ENCODE measurements at regions not wholly inside any gene's neighbourhood (a gene's known extent, or its start where the extent isn't known, plus 50 kb on each side); places are given as distances from the start of the nearest gene placed in this dataset.

DNA sequence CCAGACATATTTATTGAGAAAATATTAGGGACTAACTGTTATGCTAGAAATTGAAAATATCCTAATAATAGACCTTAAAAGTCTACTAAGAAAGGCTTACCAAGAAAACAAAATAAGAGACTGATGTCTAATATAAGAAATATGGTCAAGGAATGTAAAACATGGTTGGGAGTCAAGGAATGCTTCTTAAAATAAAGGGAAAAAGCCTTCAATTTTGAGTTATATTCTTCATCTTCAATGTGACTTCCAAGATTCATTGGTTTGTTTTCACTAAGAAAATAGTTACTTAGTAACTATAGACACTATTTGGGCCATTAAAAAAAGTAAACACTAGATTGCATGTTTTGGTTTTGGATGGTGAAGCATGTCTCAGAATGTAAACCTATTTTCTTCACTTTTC lies 88.1 kb upstream of the ETV6 start:
- Histone ChIP-seq H3K4me1 (ENCODE audit: control insufficient read depth in 2 of 2, insufficient read depth in 2 of 2, low read length in 2 of 2) (no peaks in the 10 kb centered on the region), H3K9me3 (ENCODE audit: control extremely low read depth in 1 of 3, control insufficient read depth in 2 of 3, insufficient read depth in 1 of 3, low read length in 2 of 3) (no peaks in the 10 kb centered on the region), H3K4me3 (ENCODE audit: control extremely low read depth in 1 of 5, extremely low read depth in 1 of 5, insufficient read depth in 1 of 5, low read depth in 2 of 5, low read length in 4 of 5) (no peak overlapping the region), H3K36me3 (replicated peaks in 1 of 2; ENCODE audit: control extremely low read depth in 1 of 2, control insufficient read depth in 1 of 2, extremely low read depth in 1 of 2, insufficient read depth in 2 of 2, low read length in 1 of 2) (no peaks in the 10 kb centered on the region), H3K27ac (ENCODE audit: low read length in 2 of 2) (no peak overlapping the region), H3K4me2 (replicated peaks; ENCODE audit: low read depth, low read length, poor library complexity, severe bottlenecking) (no peak overlapping the region), H2AFZ (ENCODE audit: insufficient read depth, low read depth, low read length, poor library complexity, severe bottlenecking) (no peak overlapping the region), H3K9ac (ENCODE audit: low read length) (no peak overlapping the region), H3K79me2 (ENCODE audit: control insufficient read depth, insufficient read depth, low read length) (no peaks in the 10 kb centered on the region), H4K20me1 (ENCODE audit: control insufficient read depth, insufficient read depth, low read length, poor library complexity, severe bottlenecking) (no peaks in the 10 kb centered on the region), H3K27me3 (replicated peaks in 1 of 4; ENCODE audit: control extremely low read depth in 1 of 4, control insufficient read depth in 3 of 4, insufficient read depth in 4 of 4, low read length in 3 of 4) (no peaks in the 10 kb centered on the region)
- intact Hi-C loops (cut with micrococcal nuclease), result no loop called here
- ChIA-PET POLR2A (no interaction called here), CTCF (interaction anchor here (1.6 kb wide), 1 partner anchor 472 kb away, joined by 3 read pairs; no protein-coding TSS in a partner anchor)
- TF ChIP-seq CTCF (IDR thresholded peaks at IDR 0.05) (no peak), EZH2 (IDR thresholded peaks at IDR 0.05; ENCODE audit: borderline replicate concordance, insufficient read depth, low read depth, low read length, poor library complexity, severe bottlenecking) (no peak)
- no peak overlapping the region for H3K4me3 Mint-ChIP-seq
- no peak overlapping the region for H3K27ac Mint-ChIP-seq
- H3K9me3 Mint-ChIP-seq (ENCODE audit: insufficient read depth), result no peaks in the 10 kb centered on the region
- no peak for DNase-seq
- ATAC-seq (ENCODE audit: low read depth), result no peak
- no peaks in the 10 kb centered on the region for H3K27me3 Mint-ChIP-seq
- peaks cover 2% of the 10 kb centered on the region for H3K4me1 Mint-ChIP-seq

DNA sequence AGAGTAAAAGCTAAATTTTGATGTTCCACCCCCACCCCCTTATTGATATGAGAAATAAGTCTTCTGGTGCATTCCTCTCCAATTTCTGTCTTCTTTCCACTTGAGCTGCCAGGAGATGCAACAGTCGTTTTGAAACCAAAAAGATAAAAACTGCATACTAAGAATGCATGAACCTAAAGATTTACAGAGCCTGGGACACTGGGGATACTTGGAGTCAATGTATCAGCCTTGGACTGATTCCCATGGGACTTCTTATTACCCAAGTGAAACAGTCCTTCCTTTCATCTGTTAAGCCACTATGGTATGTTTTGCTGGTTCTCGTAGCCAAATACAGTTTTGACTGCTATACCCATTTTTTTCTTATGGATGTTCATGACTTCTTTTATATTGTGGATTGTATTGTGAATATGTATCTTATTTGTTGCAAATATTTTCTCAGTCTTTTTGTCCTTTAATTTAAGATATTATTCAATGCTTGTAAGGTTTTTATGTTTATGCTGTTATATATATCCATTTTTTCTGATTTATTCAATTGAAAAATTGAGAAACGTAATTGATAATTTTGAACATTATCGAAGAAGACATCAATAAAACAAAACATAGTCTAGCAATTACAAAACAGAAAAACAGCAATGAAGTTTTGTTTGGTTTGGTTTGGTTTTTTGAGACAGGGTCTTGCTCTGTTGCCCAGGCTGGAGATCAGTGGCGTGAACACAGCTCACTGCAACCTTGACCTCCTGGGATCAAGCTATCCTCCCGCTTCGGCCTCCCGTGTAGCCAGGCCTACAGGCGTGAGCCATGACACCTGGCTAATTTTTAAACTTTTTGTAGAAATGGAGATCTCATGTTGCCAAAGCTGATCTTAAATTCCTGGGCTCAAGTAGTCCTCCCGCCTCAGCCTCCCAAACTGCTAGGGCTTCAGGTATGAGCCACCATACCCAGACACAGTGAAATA lies 85.4 kb upstream of the ETV6 start:
- H3K36me3 ChIP-seq (replicated peaks in 1 of 2; ENCODE audit: control extremely low read depth in 1 of 2, control insufficient read depth in 1 of 2, extremely low read depth in 1 of 2, insufficient read depth in 2 of 2, low read length in 1 of 2), result no peaks in the 10 kb centered on the region
- H3K9me3 ChIP-seq (ENCODE audit: control extremely low read depth in 1 of 3, control insufficient read depth in 2 of 3, insufficient read depth in 1 of 3, low read length in 2 of 3), result no peaks in the 10 kb centered on the region
- H3K27ac ChIP-seq (ENCODE audit: low read length in 2 of 2), result no peak overlapping the region
- Mint-ChIP-seq H3K9me3 (ENCODE audit: insufficient read depth) (peaks cover 2% of the 10 kb centered on the region), H3K27me3 (no peaks in the 10 kb centered on the region), H3K27ac (no peak overlapping the region), H3K4me1 (peaks cover 12% of the 10 kb centered on the region), H3K4me3 (no peak overlapping the region)
- H4K20me1 ChIP-seq (ENCODE audit: control insufficient read depth, insufficient read depth, low read length, poor library complexity, severe bottlenecking), result no peaks in the 10 kb centered on the region
- CTCF ChIA-PET, result interaction anchor here (1.0 kb wide), 1 partner anchor 10 kb away, joined by 3 read pairs; no protein-coding TSS in a partner anchor
- intact Hi-C loops (cut with micrococcal nuclease), result no loop called here
- no peak for DNase-seq
- no peak overlapping the region for H2AFZ ChIP-seq (ENCODE audit: insufficient read depth, low read depth, low read length, poor library complexity, severe bottlenecking)
- no peak overlapping the region for H3K4me3 ChIP-seq (ENCODE audit: control extremely low read depth in 1 of 5, extremely low read depth in 1 of 5, insufficient read depth in 1 of 5, low read depth in 2 of 5, low read length in 4 of 5)
- peaks cover 3 to 7% of the 10 kb centered on the region in 2 donors for H3K4me1 ChIP-seq (ENCODE audit: control insufficient read depth in 2 of 2, insufficient read depth in 2 of 2, low read length in 2 of 2)
- no peak overlapping the region for H3K4me2 ChIP-seq (replicated peaks; ENCODE audit: low read depth, low read length, poor library complexity, severe bottlenecking)
- 100% methylated on average over 5 of the region's 10 CpGs for WGBS (ENCODE audit: insufficient coverage)
- H3K27me3 ChIP-seq (replicated peaks in 1 of 4; ENCODE audit: control extremely low read depth in 1 of 4, control insufficient read depth in 3 of 4, insufficient read depth in 4 of 4, low read length in 3 of 4), result no peaks in the 10 kb centered on the region
- ATAC-seq (ENCODE audit: low read depth), result no peak
- no peaks in the 10 kb centered on the region for H3K79me2 ChIP-seq (ENCODE audit: control insufficient read depth, insufficient read depth, low read length)
- no peak overlapping the region for H3K9ac ChIP-seq (ENCODE audit: low read length)
- TF ChIP-seq EZH2 (IDR thresholded peaks at IDR 0.05; ENCODE audit: borderline replicate concordance, insufficient read depth, low read depth, low read length, poor library complexity, severe bottlenecking) (no peak), CTCF (IDR thresholded peaks at IDR 0.05) (no peak)
- POLR2A ChIA-PET, result no interaction called here
